ENCODE measurements at regions not wholly inside any gene's neighbourhood (a gene's known extent, or its start where the extent isn't known, plus 50 kb on each side); places are given as distances from the start of the nearest gene placed in this dataset.

DNA sequence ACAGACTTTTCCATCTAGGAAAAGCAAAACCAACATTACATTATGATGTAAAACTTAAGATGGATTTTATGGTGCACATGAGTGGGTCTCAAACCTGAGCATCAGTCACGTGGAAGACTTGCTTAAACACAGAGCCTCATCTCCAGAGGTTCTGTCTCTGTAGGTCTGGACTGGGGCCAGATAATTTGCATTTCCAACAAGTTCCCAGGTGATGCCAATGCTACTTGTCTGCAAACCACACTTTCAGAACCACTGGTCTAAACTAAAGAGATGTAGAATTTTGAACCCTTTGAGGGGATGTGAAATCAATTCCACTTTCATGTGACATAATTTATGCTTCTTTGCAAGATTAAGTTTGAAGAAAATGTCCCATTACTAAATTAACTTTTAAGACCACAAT lies 522.8 kb downstream of the MBD2 start:
- Histone ChIP-seq H3K36me3 (ENCODE audit: control insufficient read depth, insufficient read depth, low read length) (no peaks in the 10 kb centered on the region), H3K27me3 (ENCODE audit: control insufficient read depth, insufficient read depth, low read length) (no peaks in the 10 kb centered on the region), H3K4me3 (ENCODE audit: low read depth, low read length) (no peak overlapping the region)
- ChIA-PET CTCF (no interaction called here), POLR2A (no interaction called here)
- no peak for DNase-seq (ENCODE audit: low read depth)
- TF ChIP-seq, protein P1, sequence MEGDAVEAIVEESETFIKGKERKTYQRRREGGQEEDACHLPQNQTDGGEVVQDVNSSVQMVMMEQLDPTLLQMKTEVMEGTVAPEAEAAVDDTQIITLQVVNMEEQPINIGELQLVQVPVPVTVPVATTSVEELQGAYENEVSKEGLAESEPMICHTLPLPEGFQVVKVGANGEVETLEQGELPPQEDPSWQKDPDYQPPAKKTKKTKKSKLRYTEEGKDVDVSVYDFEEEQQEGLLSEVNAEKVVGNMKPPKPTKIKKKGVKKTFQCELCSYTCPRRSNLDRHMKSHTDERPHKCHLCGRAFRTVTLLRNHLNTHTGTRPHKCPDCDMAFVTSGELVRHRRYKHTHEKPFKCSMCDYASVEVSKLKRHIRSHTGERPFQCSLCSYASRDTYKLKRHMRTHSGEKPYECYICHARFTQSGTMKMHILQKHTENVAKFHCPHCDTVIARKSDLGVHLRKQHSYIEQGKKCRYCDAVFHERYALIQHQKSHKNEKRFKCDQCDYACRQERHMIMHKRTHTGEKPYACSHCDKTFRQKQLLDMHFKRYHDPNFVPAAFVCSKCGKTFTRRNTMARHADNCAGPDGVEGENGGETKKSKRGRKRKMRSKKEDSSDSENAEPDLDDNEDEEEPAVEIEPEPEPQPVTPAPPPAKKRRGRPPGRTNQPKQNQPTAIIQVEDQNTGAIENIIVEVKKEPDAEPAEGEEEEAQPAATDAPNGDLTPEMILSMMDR (IDR thresholded peaks at IDR 0.05; ENCODE audit: insufficient read depth, low read depth, low read length): no peak

GRCh38 chr18:53698907-53699306 lies 525.6 kb downstream of the MBD2 start:
- CTCF ChIA-PET: interaction anchor here (0.6 to 1.9 kb wide), 11 partner anchors 10 to 431 kb away, joined by 3 to 13 read pairs (median 3); no protein-coding TSS in a partner anchor
- TF ChIP-seq, protein P1 (IDR thresholded peaks at IDR 0.05; ENCODE audit: insufficient read depth, low read depth, low read length): peak; percentile 63
- POLR2A ChIA-PET: no interaction called here
- no peaks in the 10 kb centered on the region for H3K27me3 ChIP-seq (ENCODE audit: control insufficient read depth, insufficient read depth, low read length)
- DNase-seq (ENCODE audit: low read depth): no peak
- H3K4me3 ChIP-seq (ENCODE audit: low read depth, low read length): no peak overlapping the region
- H3K36me3 ChIP-seq (ENCODE audit: control insufficient read depth, insufficient read depth, low read length): no peaks in the 10 kb centered on the region

DNA sequence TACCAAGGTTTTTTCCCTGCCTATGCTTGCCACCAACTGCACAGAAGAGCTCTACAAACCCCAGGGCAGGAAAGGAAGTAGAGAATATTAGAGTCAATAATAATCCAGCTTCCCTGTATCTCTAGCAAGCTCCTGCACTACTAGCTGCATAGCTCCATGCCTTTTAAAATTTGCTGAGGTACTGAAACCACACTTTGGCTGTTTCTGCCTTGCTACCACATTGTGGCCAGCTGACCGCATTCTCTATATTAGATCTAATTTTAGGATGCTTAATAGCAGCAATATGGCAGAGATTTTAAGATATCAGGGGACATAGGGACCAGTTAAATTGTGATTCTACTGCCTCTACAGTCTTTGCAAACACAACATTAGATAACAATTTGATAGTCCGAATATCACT lies 534.6 kb downstream of the MBD2 start:
- no peaks in the 10 kb centered on the region for H3K36me3 ChIP-seq (ENCODE audit: control insufficient read depth, insufficient read depth, low read length)
- ChIA-PET CTCF (no interaction called here), POLR2A (no interaction called here)
- TF ChIP-seq, protein P1 (IDR thresholded peaks at IDR 0.05; ENCODE audit: insufficient read depth, low read depth, low read length): no peak
- H3K4me3 ChIP-seq (ENCODE audit: low read depth, low read length): no peak overlapping the region
- no peak for DNase-seq (ENCODE audit: low read depth)
- no peaks in the 10 kb centered on the region for H3K27me3 ChIP-seq (ENCODE audit: control insufficient read depth, insufficient read depth, low read length)

DNA sequence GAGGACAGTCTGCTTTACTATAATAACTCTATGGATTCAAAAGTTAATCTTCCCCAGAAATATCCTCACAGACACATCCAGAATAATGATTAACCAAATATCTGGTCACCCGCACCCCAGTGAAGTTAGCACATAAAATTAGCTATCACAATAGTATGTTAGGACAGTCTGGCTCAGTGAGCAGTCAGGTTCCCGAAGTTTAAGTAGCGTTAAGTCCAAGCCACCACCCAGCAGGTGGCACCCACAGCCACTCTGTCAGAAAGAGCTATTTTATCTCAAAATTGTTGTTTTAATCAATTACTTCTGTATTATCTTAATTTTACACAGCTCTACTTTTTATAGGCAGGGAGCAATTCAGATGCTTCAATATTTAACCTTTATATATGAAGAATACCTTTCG lies 537.5 kb downstream of the MBD2 start:
- Histone ChIP-seq H3K27me3 (ENCODE audit: control insufficient read depth, insufficient read depth, low read length) (no peaks in the 10 kb centered on the region), H3K4me3 (ENCODE audit: low read depth, low read length) (no peak overlapping the region), H3K36me3 (ENCODE audit: control insufficient read depth, insufficient read depth, low read length) (no peaks in the 10 kb centered on the region)
- ChIA-PET CTCF (no interaction called here), POLR2A (no interaction called here)
- no peak for DNase-seq (ENCODE audit: low read depth)
- TF ChIP-seq, protein P1 (IDR thresholded peaks at IDR 0.05; ENCODE audit: insufficient read depth, low read depth, low read length): no peak

- Histone ChIP-seq H3K36me3 (ENCODE audit: control insufficient read depth, insufficient read depth, low read length) (no peaks in the 10 kb centered on the region), H3K27me3 (ENCODE audit: control insufficient read depth, insufficient read depth, low read length) (no peaks in the 10 kb centered on the region), H3K4me3 (ENCODE audit: low read depth, low read length) (no peak overlapping the region)
- DNase-seq (ENCODE audit: low read depth): no peak
- TF ChIP-seq, protein P1 (IDR thresholded peaks at IDR 0.05; ENCODE audit: insufficient read depth, low read depth, low read length): no peak
- ChIA-PET POLR2A (no interaction called here), CTCF (no interaction called here)
These were observed 541.7 kb downstream of the MBD2 start for GRCh38 chr18:53682796-53683195.

All from BJ (cell line).